NCI-H1105 (cell line): ENCODE measurements at regions not wholly inside any gene's neighbourhood (a gene's known extent, or its start where the extent isn't known, plus 50 kb on each side); places are given as distances from the start of the nearest gene placed in this dataset.
A peak's percentile ranks its signal among the peaks of the same experiment; 100 is the strongest.

Experiments used
- DNase-seq: peaks from one replicate; lab custom pipeline; 2025; lab: John Stamatoyannopoulos, UW

DNA sequence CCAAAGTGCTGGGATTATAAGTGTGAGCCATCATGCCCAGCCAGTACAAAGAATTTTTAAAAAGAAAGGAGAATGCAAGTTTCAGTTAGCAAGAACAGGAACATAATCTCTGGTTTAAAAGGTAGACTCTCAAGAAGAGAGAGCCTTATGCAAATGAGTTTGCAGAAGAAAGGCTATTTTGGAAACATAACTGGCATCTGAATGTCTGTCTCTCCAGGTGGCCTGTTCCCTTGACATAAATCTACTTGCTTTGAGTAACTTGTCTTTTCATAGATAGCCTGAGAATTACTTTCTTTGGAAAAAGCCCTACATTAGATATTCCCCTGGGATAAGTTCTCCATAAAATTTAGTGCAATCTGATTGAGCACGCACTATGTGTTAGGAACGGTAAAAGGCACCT, 109.6 kb downstream of the ICOS start:
- DNase-seq = no peak

DNA sequence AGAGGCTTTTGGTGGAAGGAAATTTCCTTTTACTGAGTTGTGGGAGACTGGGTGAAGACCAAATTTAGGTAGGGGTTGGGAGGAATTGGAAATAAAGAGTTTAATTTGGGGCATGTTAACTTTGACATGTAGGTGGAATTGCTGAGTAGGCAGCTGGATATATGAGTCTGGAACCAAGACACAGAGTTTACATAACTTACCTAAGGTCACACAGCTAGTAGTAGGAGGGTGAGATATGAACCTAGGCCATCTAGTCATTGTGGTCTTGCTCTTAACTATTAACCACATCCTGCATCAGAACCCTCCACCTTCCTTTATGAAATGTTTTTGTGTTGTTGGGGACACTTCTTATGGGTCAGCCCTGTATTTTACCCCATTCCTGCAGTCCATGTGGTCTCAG, 113.1 kb downstream of the ICOS start:
- no peak for DNase-seq

DNA sequence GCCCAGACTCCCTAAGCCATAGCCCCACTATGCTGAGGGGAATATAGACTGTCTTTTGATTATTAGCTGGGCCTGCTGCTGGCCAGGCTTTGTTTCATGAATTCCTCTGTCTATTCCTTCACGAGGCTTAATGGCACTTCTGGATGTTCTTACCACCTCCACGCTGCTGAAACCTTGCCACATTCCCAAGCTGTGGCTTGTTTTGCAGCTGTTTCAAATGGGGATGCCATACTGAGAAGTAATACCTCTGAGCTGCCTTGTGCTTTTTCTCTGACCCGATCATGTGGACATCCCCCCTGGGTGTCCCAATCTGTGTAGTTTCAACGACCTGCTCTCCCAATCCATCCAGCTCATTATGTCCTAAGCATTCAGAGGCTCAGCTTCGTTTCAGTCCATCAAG, 114.1 kb downstream of the ICOS start:
- DNase-seq = no peak

- DNase-seq = no peak
Measured at GRCh38 chr2:204051476-204051875, 114.9 kb downstream of the ICOS start.

- no peak for DNase-seq
Measured at GRCh38 chr2:204051984-204052556, 115.5 kb downstream of the ICOS start.

GRCh38 chr2:204059016-204059415, 122.5 kb downstream of the ICOS start:
- DNase-seq = no peak

DNA sequence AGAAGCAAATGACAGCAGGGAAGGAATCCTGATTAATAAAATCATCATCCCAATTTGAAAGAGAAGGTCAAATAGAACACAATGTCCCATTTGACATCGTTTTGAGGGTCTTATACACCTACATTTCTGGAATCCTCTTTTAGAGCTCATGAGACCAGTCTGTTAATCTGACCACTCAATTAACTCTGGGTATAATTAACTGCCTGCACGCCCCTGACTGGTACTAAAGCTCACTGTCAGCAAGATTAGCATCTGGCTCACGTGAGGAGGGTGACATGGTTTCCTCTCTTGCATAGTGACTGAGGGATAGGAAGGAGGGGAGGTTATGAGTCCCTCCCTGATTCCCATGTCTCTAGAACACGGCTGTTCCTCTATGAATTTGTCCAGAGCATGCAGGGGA, 124.3 kb downstream of the ICOS start:
- no peak for DNase-seq

GRCh38 chr2:204061241-204061640, 124.7 kb downstream of the ICOS start:
- no peak for DNase-seq

DNA sequence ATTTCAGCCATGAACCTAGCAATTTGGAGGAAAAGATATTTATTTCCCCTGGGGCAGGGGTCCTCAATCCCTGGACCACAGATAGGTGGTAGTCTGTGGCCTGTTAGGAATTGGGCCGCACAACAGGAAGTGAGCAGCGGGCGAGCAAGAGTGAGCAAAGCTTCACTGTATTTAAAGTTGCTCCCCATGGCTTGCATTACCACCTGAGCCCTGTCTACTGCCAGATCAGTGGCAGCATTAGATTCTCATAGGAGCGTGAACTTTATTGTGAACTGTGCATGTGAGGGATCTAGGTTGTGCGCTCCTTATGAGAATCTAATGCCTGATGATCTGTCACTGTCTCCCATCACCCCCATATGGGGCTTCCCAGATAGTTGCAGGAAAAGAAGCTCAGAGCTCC, 127.6 kb downstream of the ICOS start:
- DNase-seq = no peak

DNA sequence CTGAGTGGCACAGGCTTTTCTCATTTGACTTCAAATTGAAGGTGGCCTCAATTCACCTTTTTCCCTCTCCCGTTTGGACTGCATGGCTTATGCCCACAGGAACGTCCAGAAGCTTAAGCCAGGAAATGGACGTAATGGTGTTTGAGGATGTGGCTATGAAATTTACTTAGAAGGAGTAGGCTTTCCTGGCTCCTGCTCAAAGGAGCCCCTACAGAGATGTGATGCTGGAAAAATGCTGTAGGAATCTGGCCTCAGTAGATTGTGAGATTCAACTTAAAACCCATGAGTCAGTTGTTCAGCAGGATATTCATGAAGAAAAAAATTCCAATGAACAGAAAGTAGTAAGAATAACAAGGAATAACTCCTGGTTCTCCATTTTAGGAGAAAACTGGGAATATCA, 129.0 kb downstream of the ICOS start:
- DNase-seq = no peak

GRCh38 chr2:204066051-204066450, 129.5 kb downstream of the ICOS start:
- no peak for DNase-seq

GRCh38 chr2:204069804-204070203, 133.2 kb downstream of the ICOS start:
- no peak for DNase-seq

DNA sequence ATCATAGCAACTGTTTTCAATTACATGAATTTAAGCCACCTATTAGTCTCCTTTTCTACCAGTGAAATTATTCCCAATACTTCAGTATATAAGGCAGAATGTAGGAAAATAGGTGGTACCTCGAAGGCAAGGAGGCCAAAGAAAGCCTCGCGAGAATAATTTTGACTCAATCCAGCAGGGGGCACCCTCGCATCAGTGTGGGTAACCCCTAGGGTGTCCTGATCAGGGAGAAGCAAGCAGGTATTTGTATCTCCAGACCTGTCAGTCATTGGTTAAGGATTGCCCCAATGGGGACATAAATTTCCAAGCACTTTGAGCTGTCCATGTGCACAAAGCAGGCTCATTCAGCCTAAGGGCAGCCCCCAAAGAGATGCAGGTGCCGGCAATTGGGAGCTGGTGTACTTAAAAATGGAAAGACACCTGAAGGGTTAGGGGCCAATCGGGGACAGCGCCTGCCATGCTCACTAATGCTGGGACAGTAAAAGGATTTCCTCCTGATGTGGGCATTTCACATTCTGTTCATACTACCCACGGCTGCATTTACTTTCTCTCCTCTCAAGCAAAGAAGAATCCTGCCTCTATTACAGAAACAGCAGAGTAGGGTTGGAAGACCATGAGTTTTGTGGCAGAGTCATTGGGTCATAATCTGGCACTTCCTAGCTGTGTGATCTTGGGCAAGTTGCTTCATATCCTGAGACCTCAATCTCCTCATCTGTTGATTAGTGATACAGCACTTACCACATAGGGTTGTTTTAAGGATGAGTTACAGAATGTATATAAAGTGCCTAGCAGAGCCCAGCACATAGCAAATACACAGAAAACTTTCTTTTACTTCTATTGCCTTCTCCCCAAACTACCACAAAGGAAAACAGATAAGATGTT, 136.1 kb downstream of the ICOS start:
- no peak for DNase-seq

- DNase-seq = no peak
Measured at GRCh38 chr2:204074456-204074855, 137.9 kb downstream of the ICOS start.

DNA sequence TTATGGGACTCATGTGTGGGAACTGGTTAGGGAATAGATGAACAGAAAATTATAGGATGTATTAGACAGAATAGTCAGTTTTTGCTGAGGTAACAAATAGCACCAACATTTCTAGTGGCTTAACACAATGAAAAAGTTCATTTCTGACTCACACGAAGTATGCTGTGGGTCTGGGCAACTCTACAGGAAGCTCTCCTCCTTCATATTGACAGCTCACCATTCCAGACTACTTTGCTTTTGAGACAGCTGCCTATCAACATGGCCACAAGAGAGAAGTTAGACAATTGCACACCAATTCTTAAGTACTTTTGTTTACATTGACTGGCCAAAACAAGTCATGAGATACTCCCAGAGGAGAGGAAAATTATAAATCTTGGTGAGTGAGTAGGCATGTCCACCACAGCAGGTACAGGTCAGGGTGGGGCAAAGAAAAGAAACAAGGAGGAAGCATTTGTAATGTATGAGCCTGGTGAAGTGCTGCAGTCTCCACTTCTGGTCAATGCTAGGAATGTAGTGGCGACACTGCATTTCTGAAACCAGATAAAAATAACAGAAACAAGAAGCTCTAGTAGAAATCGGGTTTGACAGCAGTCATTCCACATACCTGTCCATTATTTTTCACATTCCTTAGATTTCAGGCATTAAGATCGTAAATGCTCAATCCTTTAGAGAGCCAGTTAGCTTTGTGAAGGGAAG, 141.6 kb downstream of the ICOS start:
- DNase-seq = no peak

- no peak for DNase-seq
Measured at GRCh38 chr2:204081487-204082425, 145.2 kb downstream of the ICOS start.

DNA sequence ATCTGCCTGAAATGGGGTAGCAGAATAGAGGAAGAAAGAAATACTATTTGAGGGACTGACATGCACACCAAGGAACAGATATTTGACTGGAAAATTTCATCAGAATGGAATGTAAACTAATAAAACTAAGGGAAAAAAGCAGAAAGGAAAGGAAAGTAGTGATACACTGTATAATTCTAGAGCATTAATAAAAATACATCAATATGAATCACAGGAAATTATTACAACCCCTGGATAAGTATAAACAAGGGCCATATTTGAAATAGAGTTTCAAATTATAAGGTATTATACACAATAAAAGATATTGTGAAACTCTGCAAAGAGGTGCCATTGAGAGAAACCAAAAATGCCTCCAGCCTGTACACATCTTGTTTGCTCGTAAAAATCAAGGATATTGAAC, 149.6 kb downstream of the ICOS start:
- DNase-seq = no peak

DNA sequence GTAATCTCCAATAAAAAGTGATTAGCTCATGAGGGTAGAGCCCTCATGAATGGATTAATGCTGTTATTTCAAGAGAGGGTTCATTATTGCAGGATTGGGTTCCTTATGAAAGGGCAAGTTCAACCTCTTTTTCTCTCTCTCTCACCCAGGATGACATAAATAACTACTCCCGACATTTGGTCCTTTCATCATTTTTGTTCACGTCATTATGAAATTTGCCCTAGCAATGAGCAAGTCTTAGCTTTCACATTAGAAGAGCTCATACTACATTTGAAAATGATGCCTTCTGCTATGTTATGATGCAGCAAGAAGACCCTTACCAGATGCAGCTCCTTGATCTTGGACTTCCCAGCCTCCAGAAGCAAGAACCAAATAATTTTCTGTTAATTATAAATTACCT, 152.5 kb downstream of the ICOS start:
- no peak for DNase-seq

- DNase-seq = no peak
Measured at GRCh38 chr2:204089574-204089973, 153.0 kb downstream of the ICOS start.

DNA sequence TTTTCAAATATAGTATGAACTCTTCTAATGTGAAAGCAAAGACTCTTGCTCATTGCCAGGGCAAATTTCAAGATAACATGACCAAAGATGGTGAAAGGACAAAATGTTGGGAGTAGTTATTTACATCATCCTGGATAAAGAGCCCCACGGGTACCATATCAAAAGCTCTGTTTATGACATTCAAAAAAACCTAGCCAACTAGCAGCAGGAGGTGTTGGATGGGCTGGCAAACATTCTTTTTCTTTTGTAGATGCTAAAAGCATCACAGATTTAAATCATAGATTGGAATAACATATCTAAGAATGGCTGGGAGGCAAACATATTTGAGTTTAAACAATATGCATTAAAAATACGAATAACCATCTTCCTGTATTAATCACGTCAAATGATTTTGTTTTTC, 153.5 kb downstream of the ICOS start:
- DNase-seq = no peak

DNA sequence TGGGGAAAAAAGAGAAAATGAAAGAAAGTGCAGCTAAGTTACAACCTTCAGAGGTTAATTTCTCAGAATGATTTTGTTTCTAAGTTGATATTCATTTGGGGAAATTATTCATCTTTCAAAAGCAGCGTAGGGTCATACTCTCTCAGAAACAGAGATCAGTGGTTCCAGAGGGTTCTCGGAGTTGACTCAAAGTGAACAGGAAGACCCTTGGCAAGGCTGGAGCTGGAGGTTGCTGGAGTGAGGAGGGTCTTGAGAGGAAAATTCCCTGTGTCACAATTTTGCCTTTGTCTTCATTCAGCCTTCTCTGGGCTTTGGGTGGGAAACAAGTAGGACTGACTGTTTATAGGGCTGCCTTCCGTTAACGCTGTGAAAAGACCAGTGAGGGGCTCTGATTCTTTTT, 168.2 kb downstream of the ICOS start:
- no peak for DNase-seq

- DNase-seq = peak; percentile 40
Measured at GRCh38 chr2:204108330-204108751, 171.8 kb downstream of the ICOS start.
